K562 (cell line): ENCODE measurements at regions not wholly inside any gene's neighbourhood (a gene's known extent, or its start where the extent isn't known, plus 50 kb on each side); places are given as distances from the start of the nearest gene placed in this dataset.
A peak's percentile ranks its signal among the peaks of the same experiment; 100 is the strongest.

Experiments
- CEBPB ChIP-seq: fragments of 450-650 bp; IDR thresholded peaks from 2 replicates; pipeline ENCODE4 v1.6.1; 2016; ENCODE audit warnings: missing genetic modification characterization, missing compliant biosample characterization
- ELF2 ChIP-seq: fragments of 250-450 bp; sonication (Bioruptor Pico); IDR thresholded peaks from 2 replicates; pipeline ENCODE4 v1.5.0; 2021; ENCODE audit warnings: mild to moderate bottlenecking
- EWSR1 ChIP-seq: fragments of 450-650 bp; IDR thresholded peaks from 2 replicates; pipeline ENCODE4 v1.6.1; 2018; ENCODE audit warnings: borderline replicate concordance, mild to moderate bottlenecking, low read depth, moderate library complexity; ENCODE audit not compliant: partially characterized antibody
- HMGN3 ChIP-seq: IDR thresholded peaks from 2 replicates; pipeline ENCODE4 v1.6.1; 2011; ENCODE audit warnings: borderline replicate concordance, low read depth, mild to moderate bottlenecking, mixed read lengths, low read length; ENCODE audit not compliant: insufficient read length; ENCODE audit errors: extremely low read depth
- NONO ChIP-seq, 2 experiments: fragments of 200-400 bp in 1 of 2; fragments of 450-650 bp in 1 of 2; formaldehyde crosslinking in 1 of 2; IDR thresholded peaks; 2 replicates each; pipeline ENCODE4 v1.6.1; 2017; ENCODE audit warnings: low read depth in 2 of 2, mild to moderate bottlenecking in 2 of 2, moderate library complexity in 2 of 2, low read length in 1 of 2
- PHB2 ChIP-seq: fragments of 450-650 bp; IDR thresholded peaks from 2 replicates; pipeline ENCODE4 v1.6.1; 2017; ENCODE audit warnings: low read depth
- RAD21 ChIP-seq, 2 experiments: fragments of 250-450 bp in 1 of 2; fragments of 450-650 bp in 1 of 2; sonication (Bioruptor Pico) in 1 of 2; formaldehyde crosslinking in 1 of 2; IDR thresholded peaks in 1 of 2; conservative IDR thresholded peaks in 1 of 2; 2 replicates each; pipeline versions ENCODE4 v1.4.0 to v1.8.0; 2020 to 2022; ENCODE audit warnings: mild to moderate bottlenecking in 2 of 2, moderate library complexity in 1 of 2
- STAT5A ChIP-seq: IDR thresholded peaks from 2 replicates; pipeline ENCODE4 v1.6.1; 2012; ENCODE audit warnings: low read length, inconsistent platforms, borderline replicate concordance
- TCF3 ChIP-seq: sonication (generic); formaldehyde crosslinking; IDR thresholded peaks from 2 replicates; pipeline ENCODE4 v1.4.0; 2020; ENCODE audit warnings: mild to moderate bottlenecking, missing genetic modification reagents
- TF ChIP-seq, protein P1 (sequence below), 3 experiments: IDR thresholded peaks in 2 of 3; conservative IDR thresholded peaks in 1 of 3; 2 replicates each; pipeline ENCODE4 v1.5.1; 2011 to 2012; ENCODE audit warnings: low read length in 3 of 3, mild to moderate bottlenecking in 3 of 3, control low read depth in 2 of 3, improper control_type of control experiment in 1 of 3, inconsistent platforms in 1 of 3, low read depth in 1 of 3, mixed read lengths in 1 of 3, moderate library complexity in 1 of 3; ENCODE audit not compliant: insufficient read depth in 2 of 3
- TF ChIP-seq, protein P2 (sequence below), 2 experiments: fragments of 450-650 bp; formaldehyde crosslinking in 1 of 2; IDR thresholded peaks; 2 replicates each; pipeline versions ENCODE4 v1.4.0 to v1.6.1; 2014 to 2020; ENCODE audit warnings: mild to moderate bottlenecking in 2 of 2, borderline replicate concordance in 1 of 2, low read depth in 1 of 2
- TF ChIP-seq, protein P3 (sequence below): sonication (generic); formaldehyde crosslinking; IDR thresholded peaks from 2 replicates; pipeline ENCODE4 v1.8.0; 2023; ENCODE audit warnings: missing genetic modification reagents, mild to moderate bottlenecking, borderline replicate concordance

DNA sequence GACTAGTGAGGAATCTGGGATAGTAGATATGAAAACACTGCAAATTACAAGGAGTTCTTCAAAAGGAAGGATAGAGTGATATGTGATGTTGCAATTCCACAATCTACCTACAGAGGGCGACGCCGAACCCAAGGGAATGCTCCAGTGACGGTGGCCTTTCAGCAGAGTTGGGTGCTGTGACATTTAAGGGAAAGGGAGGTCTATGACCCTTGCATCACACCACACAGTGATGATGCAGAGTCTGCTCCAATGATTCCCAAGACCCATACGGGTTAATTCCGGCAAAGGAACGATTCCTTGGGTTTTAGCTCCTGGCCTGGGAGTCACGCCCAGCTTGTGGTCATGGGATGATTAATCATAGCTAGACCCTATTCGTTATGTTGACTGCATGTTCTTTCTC lies 123.0 kb upstream of the IGSF21 start (continued):
- TF ChIP-seq, protein P1, sequence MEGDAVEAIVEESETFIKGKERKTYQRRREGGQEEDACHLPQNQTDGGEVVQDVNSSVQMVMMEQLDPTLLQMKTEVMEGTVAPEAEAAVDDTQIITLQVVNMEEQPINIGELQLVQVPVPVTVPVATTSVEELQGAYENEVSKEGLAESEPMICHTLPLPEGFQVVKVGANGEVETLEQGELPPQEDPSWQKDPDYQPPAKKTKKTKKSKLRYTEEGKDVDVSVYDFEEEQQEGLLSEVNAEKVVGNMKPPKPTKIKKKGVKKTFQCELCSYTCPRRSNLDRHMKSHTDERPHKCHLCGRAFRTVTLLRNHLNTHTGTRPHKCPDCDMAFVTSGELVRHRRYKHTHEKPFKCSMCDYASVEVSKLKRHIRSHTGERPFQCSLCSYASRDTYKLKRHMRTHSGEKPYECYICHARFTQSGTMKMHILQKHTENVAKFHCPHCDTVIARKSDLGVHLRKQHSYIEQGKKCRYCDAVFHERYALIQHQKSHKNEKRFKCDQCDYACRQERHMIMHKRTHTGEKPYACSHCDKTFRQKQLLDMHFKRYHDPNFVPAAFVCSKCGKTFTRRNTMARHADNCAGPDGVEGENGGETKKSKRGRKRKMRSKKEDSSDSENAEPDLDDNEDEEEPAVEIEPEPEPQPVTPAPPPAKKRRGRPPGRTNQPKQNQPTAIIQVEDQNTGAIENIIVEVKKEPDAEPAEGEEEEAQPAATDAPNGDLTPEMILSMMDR (IDR thresholded peaks at IDR 0.05 in 2 of 3, conservative IDR thresholded peaks at IDR 0.05 in 1 of 3; ENCODE audit: insufficient read depth in 2 of 3, low read depth in 1 of 3, low read length in 3 of 3): peak; percentile 68 to 89 (median 80)
- TF ChIP-seq TCF3: no peak
- no peak for TF ChIP-seq HMGN3
- TF ChIP-seq EWSR1: no peak
- no peak for TF ChIP-seq NONO (IDR thresholded peaks at IDR 0.05; ENCODE audit: low read depth in 2 of 2, low read length in 1 of 2)
- TF ChIP-seq PHB2: no peak
- TF ChIP-seq, protein P2, sequence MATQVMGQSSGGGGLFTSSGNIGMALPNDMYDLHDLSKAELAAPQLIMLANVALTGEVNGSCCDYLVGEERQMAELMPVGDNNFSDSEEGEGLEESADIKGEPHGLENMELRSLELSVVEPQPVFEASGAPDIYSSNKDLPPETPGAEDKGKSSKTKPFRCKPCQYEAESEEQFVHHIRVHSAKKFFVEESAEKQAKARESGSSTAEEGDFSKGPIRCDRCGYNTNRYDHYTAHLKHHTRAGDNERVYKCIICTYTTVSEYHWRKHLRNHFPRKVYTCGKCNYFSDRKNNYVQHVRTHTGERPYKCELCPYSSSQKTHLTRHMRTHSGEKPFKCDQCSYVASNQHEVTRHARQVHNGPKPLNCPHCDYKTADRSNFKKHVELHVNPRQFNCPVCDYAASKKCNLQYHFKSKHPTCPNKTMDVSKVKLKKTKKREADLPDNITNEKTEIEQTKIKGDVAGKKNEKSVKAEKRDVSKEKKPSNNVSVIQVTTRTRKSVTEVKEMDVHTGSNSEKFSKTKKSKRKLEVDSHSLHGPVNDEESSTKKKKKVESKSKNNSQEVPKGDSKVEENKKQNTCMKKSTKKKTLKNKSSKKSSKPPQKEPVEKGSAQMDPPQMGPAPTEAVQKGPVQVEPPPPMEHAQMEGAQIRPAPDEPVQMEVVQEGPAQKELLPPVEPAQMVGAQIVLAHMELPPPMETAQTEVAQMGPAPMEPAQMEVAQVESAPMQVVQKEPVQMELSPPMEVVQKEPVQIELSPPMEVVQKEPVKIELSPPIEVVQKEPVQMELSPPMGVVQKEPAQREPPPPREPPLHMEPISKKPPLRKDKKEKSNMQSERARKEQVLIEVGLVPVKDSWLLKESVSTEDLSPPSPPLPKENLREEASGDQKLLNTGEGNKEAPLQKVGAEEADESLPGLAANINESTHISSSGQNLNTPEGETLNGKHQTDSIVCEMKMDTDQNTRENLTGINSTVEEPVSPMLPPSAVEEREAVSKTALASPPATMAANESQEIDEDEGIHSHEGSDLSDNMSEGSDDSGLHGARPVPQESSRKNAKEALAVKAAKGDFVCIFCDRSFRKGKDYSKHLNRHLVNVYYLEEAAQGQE (IDR thresholded peaks at IDR 0.05; ENCODE audit: borderline replicate concordance): peak; percentile 38; the same call in 1 of the 2 replicates
- TF ChIP-seq, protein P2 (CRISPR knock-in tag; IDR thresholded peaks at IDR 0.05; ENCODE audit: low read depth): no peak
- no peak for TF ChIP-seq ELF2 (CRISPR knock-in tag)
- TF ChIP-seq STAT5A: no peak
- TF ChIP-seq RAD21 (CRISPR knock-in tag; conservative IDR thresholded peaks at IDR 0.05 in 1 of 2, IDR thresholded peaks at IDR 0.05 in 1 of 2): peak in 1 of 2 experiments; percentile 53; a peak in 2 of 4 replicates
- peak; percentile 78 for TF ChIP-seq CEBPB
- TF ChIP-seq, protein P3, sequence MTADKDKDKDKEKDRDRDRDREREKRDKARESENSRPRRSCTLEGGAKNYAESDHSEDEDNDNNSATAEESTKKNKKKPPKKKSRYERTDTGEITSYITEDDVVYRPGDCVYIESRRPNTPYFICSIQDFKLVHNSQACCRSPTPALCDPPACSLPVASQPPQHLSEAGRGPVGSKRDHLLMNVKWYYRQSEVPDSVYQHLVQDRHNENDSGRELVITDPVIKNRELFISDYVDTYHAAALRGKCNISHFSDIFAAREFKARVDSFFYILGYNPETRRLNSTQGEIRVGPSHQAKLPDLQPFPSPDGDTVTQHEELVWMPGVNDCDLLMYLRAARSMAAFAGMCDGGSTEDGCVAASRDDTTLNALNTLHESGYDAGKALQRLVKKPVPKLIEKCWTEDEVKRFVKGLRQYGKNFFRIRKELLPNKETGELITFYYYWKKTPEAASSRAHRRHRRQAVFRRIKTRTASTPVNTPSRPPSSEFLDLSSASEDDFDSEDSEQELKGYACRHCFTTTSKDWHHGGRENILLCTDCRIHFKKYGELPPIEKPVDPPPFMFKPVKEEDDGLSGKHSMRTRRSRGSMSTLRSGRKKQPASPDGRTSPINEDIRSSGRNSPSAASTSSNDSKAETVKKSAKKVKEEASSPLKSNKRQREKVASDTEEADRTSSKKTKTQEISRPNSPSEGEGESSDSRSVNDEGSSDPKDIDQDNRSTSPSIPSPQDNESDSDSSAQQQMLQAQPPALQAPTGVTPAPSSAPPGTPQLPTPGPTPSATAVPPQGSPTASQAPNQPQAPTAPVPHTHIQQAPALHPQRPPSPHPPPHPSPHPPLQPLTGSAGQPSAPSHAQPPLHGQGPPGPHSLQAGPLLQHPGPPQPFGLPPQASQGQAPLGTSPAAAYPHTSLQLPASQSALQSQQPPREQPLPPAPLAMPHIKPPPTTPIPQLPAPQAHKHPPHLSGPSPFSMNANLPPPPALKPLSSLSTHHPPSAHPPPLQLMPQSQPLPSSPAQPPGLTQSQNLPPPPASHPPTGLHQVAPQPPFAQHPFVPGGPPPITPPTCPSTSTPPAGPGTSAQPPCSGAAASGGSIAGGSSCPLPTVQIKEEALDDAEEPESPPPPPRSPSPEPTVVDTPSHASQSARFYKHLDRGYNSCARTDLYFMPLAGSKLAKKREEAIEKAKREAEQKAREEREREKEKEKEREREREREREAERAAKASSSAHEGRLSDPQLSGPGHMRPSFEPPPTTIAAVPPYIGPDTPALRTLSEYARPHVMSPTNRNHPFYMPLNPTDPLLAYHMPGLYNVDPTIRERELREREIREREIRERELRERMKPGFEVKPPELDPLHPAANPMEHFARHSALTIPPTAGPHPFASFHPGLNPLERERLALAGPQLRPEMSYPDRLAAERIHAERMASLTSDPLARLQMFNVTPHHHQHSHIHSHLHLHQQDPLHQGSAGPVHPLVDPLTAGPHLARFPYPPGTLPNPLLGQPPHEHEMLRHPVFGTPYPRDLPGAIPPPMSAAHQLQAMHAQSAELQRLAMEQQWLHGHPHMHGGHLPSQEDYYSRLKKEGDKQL (CRISPR knock-in tag): no peak
